Left ventricle myocardium inferior (tissue), 1 donor: ENCODE measurements at regions not wholly inside any gene's neighbourhood (a gene's known extent, or its start where the extent isn't known, plus 50 kb on each side); places are given as distances from the start of the nearest gene placed in this dataset.

Source experiments
- DNase-seq: peaks from one replicate; pipeline ENCODE4 v3.0.0-alpha.2; 2020
- H3K27ac ChIP-seq: fragments of 200-600 bp; replicated peaks from 2 replicates; pipeline ENCODE4 v1.8.0; 2021
- H3K27me3 ChIP-seq: fragments of 200-600 bp; 2 replicates; pipeline ENCODE4 v1.8.0; 2021; ENCODE audit warnings: low read depth
- H3K36me3 ChIP-seq: fragments of 200-600 bp; 2 replicates; pipeline ENCODE4 v1.8.0; 2021
- H3K4me1 ChIP-seq: fragments of 200-600 bp; 2 replicates; pipeline ENCODE4 v1.8.0; 2021
- H3K4me3 ChIP-seq: fragments of 200-600 bp; 2 replicates; pipeline ENCODE4 v1.8.0; 2021; ENCODE audit warnings: mild to moderate bottlenecking, moderate library complexity
- H3K9me3 ChIP-seq: fragments of 200-600 bp; replicated peaks from 2 replicates; pipeline ENCODE4 v1.8.0; 2021
- intact Hi-C: fragments of 100-400 bp; cut with micrococcal nuclease; formaldehyde crosslinking; loops from one replicate; pipeline ENCODE4 v1.11.0; 2022
- TF ChIP-seq, protein P1 (sequence below): fragments of 200-600 bp; IDR thresholded peaks from 2 replicates; pipeline ENCODE4 v1.8.0; 2021; ENCODE audit warnings: antibody characterized with exemption, mild to moderate bottlenecking, borderline replicate concordance
- donor health status: DM: no; HTN: yes; CAD: no; lungs with severe emphysema.

DNA sequence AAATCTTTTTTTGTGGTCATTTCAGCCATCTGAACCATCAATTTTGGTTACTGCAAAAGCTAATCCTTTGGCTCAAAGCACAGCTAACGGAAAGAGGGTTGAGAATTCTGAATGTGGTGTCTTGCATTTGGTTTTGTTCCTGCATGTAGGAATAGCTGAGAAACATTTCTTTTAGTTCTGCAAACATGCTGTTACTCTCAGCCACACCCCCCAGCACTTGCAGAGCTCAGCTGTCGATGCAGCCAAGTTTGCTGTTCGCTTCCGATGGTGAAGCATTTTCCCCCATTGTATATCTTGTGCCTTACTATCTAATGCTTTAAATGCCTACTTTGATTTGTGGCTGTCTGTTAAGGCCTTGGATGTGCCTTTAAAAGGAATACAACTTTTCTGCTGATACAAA, 294.9 kb upstream of the FANCL start:
- intact Hi-C loops = no loop called here
- TF ChIP-seq, protein P1, sequence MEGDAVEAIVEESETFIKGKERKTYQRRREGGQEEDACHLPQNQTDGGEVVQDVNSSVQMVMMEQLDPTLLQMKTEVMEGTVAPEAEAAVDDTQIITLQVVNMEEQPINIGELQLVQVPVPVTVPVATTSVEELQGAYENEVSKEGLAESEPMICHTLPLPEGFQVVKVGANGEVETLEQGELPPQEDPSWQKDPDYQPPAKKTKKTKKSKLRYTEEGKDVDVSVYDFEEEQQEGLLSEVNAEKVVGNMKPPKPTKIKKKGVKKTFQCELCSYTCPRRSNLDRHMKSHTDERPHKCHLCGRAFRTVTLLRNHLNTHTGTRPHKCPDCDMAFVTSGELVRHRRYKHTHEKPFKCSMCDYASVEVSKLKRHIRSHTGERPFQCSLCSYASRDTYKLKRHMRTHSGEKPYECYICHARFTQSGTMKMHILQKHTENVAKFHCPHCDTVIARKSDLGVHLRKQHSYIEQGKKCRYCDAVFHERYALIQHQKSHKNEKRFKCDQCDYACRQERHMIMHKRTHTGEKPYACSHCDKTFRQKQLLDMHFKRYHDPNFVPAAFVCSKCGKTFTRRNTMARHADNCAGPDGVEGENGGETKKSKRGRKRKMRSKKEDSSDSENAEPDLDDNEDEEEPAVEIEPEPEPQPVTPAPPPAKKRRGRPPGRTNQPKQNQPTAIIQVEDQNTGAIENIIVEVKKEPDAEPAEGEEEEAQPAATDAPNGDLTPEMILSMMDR = no peak
- H3K27ac ChIP-seq = no peak overlapping the region
- no peaks in the 10 kb centered on the region for H3K36me3 ChIP-seq
- no peak overlapping the region for H3K4me3 ChIP-seq
- peaks cover 10% of the 10 kb centered on the region for H3K27me3 ChIP-seq
- no peaks in the 10 kb centered on the region for H3K4me1 ChIP-seq
- DNase-seq = no peak
- no peaks in the 10 kb centered on the region for H3K9me3 ChIP-seq

DNA sequence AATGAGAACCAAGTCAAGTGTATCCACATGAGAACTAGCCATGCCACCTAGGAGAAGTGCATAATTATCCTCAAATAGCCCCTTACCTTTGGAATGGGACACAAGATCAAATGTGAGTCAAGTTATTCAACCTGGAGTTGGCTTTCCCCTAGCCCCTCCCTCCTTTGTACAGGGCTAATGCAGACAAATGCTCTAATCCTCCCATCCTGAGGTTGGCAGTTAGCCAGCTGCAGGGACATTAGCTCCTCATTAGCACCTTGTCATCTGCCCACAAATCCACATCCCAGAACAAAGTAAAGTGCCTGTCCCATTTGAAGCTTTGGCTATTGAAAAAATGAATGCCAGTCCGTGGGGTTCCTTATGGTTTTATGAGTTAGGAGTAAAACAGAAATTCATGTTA, 294.1 kb upstream of the FANCL start:
- H3K36me3 ChIP-seq = no peaks in the 10 kb centered on the region
- H3K9me3 ChIP-seq = no peaks in the 10 kb centered on the region
- no peaks in the 10 kb centered on the region for H3K4me1 ChIP-seq
- TF ChIP-seq, protein P1 = no peak
- H3K27ac ChIP-seq = no peak overlapping the region
- peaks cover 14% of the 10 kb centered on the region for H3K27me3 ChIP-seq
- no peak for DNase-seq
- no peak overlapping the region for H3K4me3 ChIP-seq
- intact Hi-C loops = no loop called here

DNA sequence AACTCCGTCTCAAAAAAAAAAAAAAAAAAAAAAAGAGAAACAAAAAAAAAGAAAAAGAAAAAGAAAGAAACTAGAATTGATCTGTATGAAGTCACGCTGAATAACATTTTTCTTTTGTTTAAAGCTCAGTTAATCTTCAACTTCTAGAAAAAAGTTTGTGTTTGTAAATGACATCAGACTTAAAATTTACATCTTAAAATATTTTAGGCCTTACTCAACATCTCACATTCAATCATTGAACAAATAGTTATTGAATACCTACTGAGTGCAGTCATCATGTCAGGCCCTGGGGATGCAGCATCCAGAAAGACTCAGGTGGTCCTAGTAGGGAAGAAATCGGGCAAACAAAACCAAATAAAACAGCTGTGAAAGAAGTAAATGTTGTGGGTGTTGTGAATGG, 292.3 kb upstream of the FANCL start:
- intact Hi-C loops = no loop called here
- no peaks in the 10 kb centered on the region for H3K4me1 ChIP-seq
- H3K4me3 ChIP-seq = no peak overlapping the region
- TF ChIP-seq, protein P1 = no peak
- no peak overlapping the region for H3K27ac ChIP-seq
- H3K9me3 ChIP-seq = no peaks in the 10 kb centered on the region
- no peaks in the 10 kb centered on the region for H3K36me3 ChIP-seq
- no peak for DNase-seq
- H3K27me3 ChIP-seq = peaks cover 11% of the 10 kb centered on the region

DNA sequence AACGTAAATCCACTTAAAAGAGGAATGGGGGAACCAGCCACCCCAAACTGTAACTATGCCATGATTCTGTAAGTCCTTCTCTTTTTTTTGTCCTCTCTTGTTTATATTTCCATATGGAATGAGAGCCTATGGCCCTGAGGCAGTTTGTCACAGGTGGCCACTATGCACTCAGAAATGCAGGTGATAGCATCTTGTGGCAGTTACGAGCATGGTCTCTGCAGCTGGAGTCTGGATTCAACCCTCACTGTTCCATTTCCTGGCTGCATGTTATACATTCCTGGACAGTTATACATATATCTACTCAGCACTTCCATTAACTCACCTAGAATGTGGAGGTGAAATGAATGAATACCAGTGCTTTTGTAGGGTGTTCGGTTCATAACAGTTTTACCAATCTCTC, 291.5 kb upstream of the FANCL start:
- Histone ChIP-seq H3K27me3 (peaks cover 5% of the 10 kb centered on the region), H3K36me3 (no peaks in the 10 kb centered on the region), H3K4me1 (no peaks in the 10 kb centered on the region), H3K9me3 (no peaks in the 10 kb centered on the region), H3K27ac (no peak overlapping the region), H3K4me3 (no peak overlapping the region)
- intact Hi-C loops = no loop called here
- TF ChIP-seq, protein P1 = no peak
- DNase-seq = no peak

DNA sequence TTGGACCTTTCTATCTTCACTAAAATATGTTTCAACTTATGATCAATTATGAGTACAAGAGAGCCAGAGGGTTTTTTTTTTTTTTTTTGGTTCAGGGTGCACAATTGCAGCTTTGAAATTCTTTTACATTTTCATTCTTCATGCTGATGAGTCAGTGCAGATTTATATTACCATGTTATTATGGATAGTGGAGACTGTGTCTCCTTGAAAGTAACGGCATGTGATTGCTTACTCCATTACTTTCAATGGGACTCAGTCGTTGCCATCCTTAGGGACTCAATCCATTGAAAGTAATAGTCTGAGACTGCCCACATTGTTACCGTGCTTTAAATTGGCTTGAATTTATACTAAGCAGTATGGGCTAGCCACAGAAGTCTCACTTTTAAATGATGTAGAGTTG, 286.5 kb upstream of the FANCL start:
- H3K4me1 ChIP-seq = no peaks in the 10 kb centered on the region
- TF ChIP-seq, protein P1 = no peak
- no peaks in the 10 kb centered on the region for H3K9me3 ChIP-seq
- no peak overlapping the region for H3K4me3 ChIP-seq
- DNase-seq = no peak
- peaks cover 8% of the 10 kb centered on the region for H3K27me3 ChIP-seq
- no peak overlapping the region for H3K27ac ChIP-seq
- H3K36me3 ChIP-seq = no peaks in the 10 kb centered on the region
- intact Hi-C loops = no loop called here
